Testis (tissue), 2 donors: ENCODE measurements at regions not wholly inside any gene's neighbourhood (a gene's known extent, or its start where the extent isn't known, plus 50 kb on each side); places are given as distances from the start of the nearest gene placed in this dataset.

Experiments
- DNase-seq: peaks from one replicate; pipeline ENCODE4 v3.0.0-alpha.2; 2019
- H3K27ac ChIP-seq, 2 donors: fragments of 200-600 bp; sonication (generic); one replicate each; pipeline ENCODE4 v1.5.1; 2019
- H3K27me3 ChIP-seq: fragments of 200-600 bp; sonication (generic); one replicate; pipeline ENCODE4 v1.5.1; 2019
- H3K36me3 ChIP-seq: fragments of 200-600 bp; sonication (generic); one replicate; pipeline ENCODE4 v1.5.1; 2017; ENCODE audit warnings: low read depth; ENCODE audit errors: missing control alignments
- H3K4me1 ChIP-seq: fragments of 200-600 bp; sonication (generic); one replicate; pipeline ENCODE4 v1.5.1; 2019
- H3K4me3 ChIP-seq, 2 donors: fragments of 200-600 bp; sonication (generic); one replicate each; pipeline ENCODE4 v1.5.1; 2017 to 2019
- H3K9me3 ChIP-seq: fragments of 200-600 bp; sonication (generic); one replicate; pipeline ENCODE4 v1.5.1; 2017
- CTCF ChIP-seq, 3 experiments: fragments of 450-650 bp in 2 of 3; fragments of 200-600 bp in 1 of 3; sonication (generic) in 1 of 3; IDR thresholded peaks; one replicate each; pipeline ENCODE4 v1.5.1; 2016 to 2019; ENCODE audit warnings: antibody characterized with exemption in 3 of 3, mild to moderate bottlenecking in 2 of 3, moderate library complexity in 1 of 3
- POLR2A ChIP-seq: fragments of 450-650 bp; IDR thresholded peaks from one replicate; pipeline ENCODE4 v1.6.1; 2017; ENCODE audit warnings: antibody characterized with exemption, mild to moderate bottlenecking, moderate library complexity
- WGBS, 2 donors: methylation state at CpG; one replicate each; pipeline ENCODE4 v1.1.5; 2018; 5-methylcytosine and 5-hydroxymethylcytosine counted together
- intact Hi-C: fragments of 100-400 bp; cut with DNase I; formaldehyde crosslinking; loops from one replicate; pipeline ENCODE4 v1.15.1; 2023; ENCODE audit warnings: low total_unique reads

GRCh38 chr12:14194572-14194971 is 170.9 kb upstream of the ATF7IP start:
- TF ChIP-seq CTCF (IDR thresholded peaks at IDR 0.05) (no peak), POLR2A (no peak)
- no peaks in the 10 kb centered on the region for H3K4me1 ChIP-seq
- WGBS, 2 donors, result 69% methylated on average over 11 of the region's 11 CpGs
- intact Hi-C loops, result no loop called here
- no peak overlapping the region for H3K4me3 ChIP-seq
- H3K27ac ChIP-seq, result no peak overlapping the region
- DNase-seq, result no peak
- H3K36me3 ChIP-seq, result no peaks in the 10 kb centered on the region
- H3K9me3 ChIP-seq, result no peaks in the 10 kb centered on the region
- H3K27me3 ChIP-seq, result no peaks in the 10 kb centered on the region

GRCh38 chr12:14199455-14200198 is 165.9 kb upstream of the ATF7IP start:
- Histone ChIP-seq H3K9me3 (no peaks in the 10 kb centered on the region), H3K4me1 (no peaks in the 10 kb centered on the region), H3K36me3 (no peaks in the 10 kb centered on the region), H3K4me3 (no peak overlapping the region), H3K27ac (no peak overlapping the region), H3K27me3 (no peaks in the 10 kb centered on the region)
- no peak for DNase-seq
- intact Hi-C loops, result no loop called here
- TF ChIP-seq POLR2A (no peak), CTCF (IDR thresholded peaks at IDR 0.05) (no peak)
- WGBS, 2 donors, result 78 to 83% methylated on average over 4 of the region's 4 CpGs

GRCh38 chr12:14200598-14200997 is 164.9 kb upstream of the ATF7IP start:
- 93 to 96% methylated on average over 2 of the region's 2 CpGs for WGBS, 2 donors
- Histone ChIP-seq H3K27ac (no peak overlapping the region), H3K27me3 (no peaks in the 10 kb centered on the region), H3K4me1 (no peaks in the 10 kb centered on the region), H3K36me3 (no peaks in the 10 kb centered on the region), H3K9me3 (no peaks in the 10 kb centered on the region), H3K4me3 (no peak overlapping the region)
- intact Hi-C loops, result no loop called here
- no peak for TF ChIP-seq CTCF (IDR thresholded peaks at IDR 0.05)
- no peak for TF ChIP-seq POLR2A
- DNase-seq, result no peak

- no peaks in the 10 kb centered on the region for H3K9me3 ChIP-seq
- WGBS, 2 donors, result 79 to 91% methylated on average over 1 of the region's 1 CpG
- H3K4me1 ChIP-seq, result no peaks in the 10 kb centered on the region
- no peak for DNase-seq
- TF ChIP-seq POLR2A (no peak), CTCF (IDR thresholded peaks at IDR 0.05) (no peak)
- no peak overlapping the region for H3K4me3 ChIP-seq
- no peaks in the 10 kb centered on the region for H3K36me3 ChIP-seq
- H3K27ac ChIP-seq, result no peak overlapping the region
- H3K27me3 ChIP-seq, result no peaks in the 10 kb centered on the region
- intact Hi-C loops, result no loop called here
These were observed 164.2 kb upstream of the ATF7IP start for GRCh38 chr12:14201291-14201690.
